ENCODE measurements at regions not wholly inside any gene's neighbourhood (a gene's known extent, or its start where the extent isn't known, plus 50 kb on each side); places are given as distances from the start of the nearest gene placed in this dataset.

DNA sequence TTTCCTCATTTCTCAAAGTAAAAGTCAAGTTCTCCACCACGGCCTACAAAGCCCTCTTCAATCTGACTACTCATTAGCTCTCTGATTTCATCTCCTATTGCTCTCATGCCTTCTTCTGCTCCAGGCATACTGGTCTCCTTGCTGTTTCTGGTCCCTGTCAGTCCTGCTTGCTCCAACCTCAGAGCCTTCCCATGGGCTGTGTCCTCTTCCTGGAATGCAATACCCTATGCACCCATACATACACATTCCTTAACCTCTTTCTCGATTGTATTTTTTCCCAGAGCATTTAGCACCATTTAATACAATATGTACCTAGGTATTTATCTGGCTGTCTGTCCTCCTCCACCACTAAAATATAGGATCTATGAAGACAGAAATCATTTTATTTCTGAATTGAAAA is 385.2 kb downstream of the GASK1B start:
- H3K27ac ChIP-seq (ENCODE audit: control insufficient read depth, insufficient read depth), result no peak overlapping the region

GRCh38 chr4:157781361-157781760 is 391.5 kb downstream of the GASK1B start:
- H3K9ac ChIP-seq (ENCODE audit: control insufficient read depth, insufficient read depth, low read length), result no peak overlapping the region
- no peak overlapping the region for H3K4me2 ChIP-seq (ENCODE audit: control insufficient read depth, insufficient read depth)
- in situ Hi-C loops (cut with MboI), result no loop called here
- DNase-seq (ENCODE audit: low read depth, low spot score) (no peak), FAIRE-seq (no peak), ATAC-seq (no peak)
- ChIA-PET POLR2A (no interaction called here), CTCF (no interaction called here), RAD21 (ENCODE audit: unreplicated experiment) (no interaction called here), SMC1A (ENCODE audit: uncharacterized antibody, unreplicated experiment) (interaction anchor here (1.5 kb wide), 1 partner anchor 9 kb away, joined by 4 read pairs; no protein-coding TSS in a partner anchor)
- intact Hi-C loops (cut with micrococcal nuclease; ENCODE audit: unreplicated experiment), result no loop called here
- no peak overlapping the region for H3K4me3 ChIP-seq
- no peak overlapping the region for H3K27ac ChIP-seq (ENCODE audit: control insufficient read depth, insufficient read depth)
- WGBS (ENCODE audit: insufficient coverage, insufficient replicate concordance, low lambda C conversion rate, missing lambda C conversion rate), result 10% methylated on average over 2 of the region's 2 CpGs
- H2AFZ ChIP-seq (ENCODE audit: control insufficient read depth, low read depth, low read length), result no peak overlapping the region
- no peaks in the 10 kb centered on the region for H3K36me3 ChIP-seq (ENCODE audit: control insufficient read depth in 2 of 2, insufficient read depth in 2 of 2, low read length in 1 of 2)
- H3K9me3 ChIP-seq (replicated peaks; ENCODE audit: control insufficient read depth, insufficient read depth, low read length), result no peaks in the 10 kb centered on the region
- H3K27me3 ChIP-seq (replicated peaks in 1 of 2; ENCODE audit: control insufficient read depth in 2 of 2, insufficient read depth in 2 of 2, low read length in 1 of 2), result no peaks in the 10 kb centered on the region
- TF ChIP-seq SMARCA5 (IDR thresholded peaks at IDR 0.05), result no peak
- no peaks in the 10 kb centered on the region for H4K20me1 ChIP-seq (ENCODE audit: control insufficient read depth, insufficient read depth)
- no TSS peak for BruUV-seq (replicated peaks)
- no peaks in the 10 kb centered on the region for H3K4me1 ChIP-seq (ENCODE audit: control insufficient read depth, insufficient read depth, low read length)
- no peaks in the 10 kb centered on the region for H3K79me2 ChIP-seq (ENCODE audit: control insufficient read depth, insufficient read depth, low read length)

More for the DNA sequence above, 385.2 kb downstream of the GASK1B start:
- Histone ChIP-seq H3K4me2 (ENCODE audit: control insufficient read depth, insufficient read depth) (no peak overlapping the region), H3K27me3 (replicated peaks in 1 of 2; ENCODE audit: control insufficient read depth in 2 of 2, insufficient read depth in 2 of 2, low read length in 1 of 2) (no peaks in the 10 kb centered on the region), H3K4me1 (ENCODE audit: control insufficient read depth, insufficient read depth, low read length) (no peaks in the 10 kb centered on the region), H3K79me2 (ENCODE audit: control insufficient read depth, insufficient read depth, low read length) (no peaks in the 10 kb centered on the region), H3K36me3 (ENCODE audit: control insufficient read depth in 2 of 2, insufficient read depth in 2 of 2, low read length in 1 of 2) (no peaks in the 10 kb centered on the region), H2AFZ (ENCODE audit: control insufficient read depth, low read depth, low read length) (no peak overlapping the region), H3K9ac (ENCODE audit: control insufficient read depth, insufficient read depth, low read length) (no peak overlapping the region), H3K9me3 (replicated peaks; ENCODE audit: control insufficient read depth, insufficient read depth, low read length) (no peaks in the 10 kb centered on the region), H3K4me3 (no peak overlapping the region), H4K20me1 (ENCODE audit: control insufficient read depth, insufficient read depth) (no peaks in the 10 kb centered on the region)
- ATAC-seq, result no peak
- 0% methylated on average over 2 of the region's 2 CpGs for WGBS (ENCODE audit: insufficient coverage, insufficient replicate concordance, low lambda C conversion rate, missing lambda C conversion rate)
- no peak for DNase-seq (ENCODE audit: low read depth, low spot score)
- in situ Hi-C loops (cut with MboI), result no loop called here
- intact Hi-C loops (cut with micrococcal nuclease; ENCODE audit: unreplicated experiment), result no loop called here
- FAIRE-seq, result no peak
- no TSS peak for BruUV-seq (replicated peaks)
- ChIA-PET POLR2A (no interaction called here), SMC1A (ENCODE audit: uncharacterized antibody, unreplicated experiment) (no interaction called here), RAD21 (ENCODE audit: unreplicated experiment) (no interaction called here), CTCF (no interaction called here)
- no peak for TF ChIP-seq ZSCAN29 (IDR thresholded peaks at IDR 0.05)
- no peak for TF ChIP-seq CBX5 (IDR thresholded peaks at IDR 0.05; ENCODE audit: low read depth)
- TF ChIP-seq IRF3 (IDR thresholded peaks at IDR 0.05), result no peak
- TF ChIP-seq ATF7 (IDR thresholded peaks at IDR 0.05; ENCODE audit: low read depth), result no peak
- no peak for TF ChIP-seq SIN3A (IDR thresholded peaks at IDR 0.05; ENCODE audit: low read depth, low read length)
